GM19351 (cell line): ENCODE measurements at regions not wholly inside any gene's neighbourhood (a gene's known extent, or its start where the extent isn't known, plus 50 kb on each side); places are given as distances from the start of the nearest gene placed in this dataset.

Experiments
- ATAC-seq: cut with Tn5 transposase; IDR thresholded peaks from one replicate; pipeline ENCODE4 v1.9.1; 2021; ENCODE audit warnings: mild to moderate bottlenecking, moderate library complexity; ENCODE audit not compliant: unreplicated experiment

DNA sequence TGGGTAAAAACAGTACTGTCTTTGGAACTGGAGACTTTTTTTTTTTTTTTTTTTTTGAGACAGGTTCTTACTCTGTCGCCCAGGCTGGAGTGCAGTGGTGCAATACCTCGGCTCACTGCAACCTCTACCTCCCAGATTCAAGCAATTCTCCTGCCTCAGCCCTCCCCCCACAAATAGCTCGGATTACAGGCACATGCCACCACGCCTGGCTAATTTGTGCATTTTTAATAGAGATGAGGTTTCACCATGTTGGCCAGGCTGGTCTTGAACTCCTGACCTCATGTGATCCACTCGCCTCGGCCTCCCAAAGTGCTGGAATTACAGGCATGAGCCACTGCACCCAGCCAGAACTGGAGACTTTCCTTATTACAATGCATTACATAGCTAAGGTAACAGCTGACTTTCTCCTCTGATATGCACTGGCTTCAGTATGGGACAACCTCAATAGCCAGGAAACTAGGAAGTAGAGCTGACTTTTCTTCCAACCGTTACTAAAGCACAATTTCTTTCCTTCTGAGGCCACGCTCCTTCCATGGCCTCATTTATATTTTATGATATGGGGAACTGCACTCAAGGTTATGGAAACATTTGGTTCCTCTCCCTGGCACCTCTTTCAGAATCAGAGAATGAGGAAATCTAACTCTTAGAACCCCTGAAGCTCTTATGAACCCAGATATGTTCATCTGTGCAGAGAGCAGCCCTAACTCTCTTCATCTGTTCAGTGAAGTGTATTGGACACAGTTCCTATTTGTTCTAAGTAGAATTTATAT is 53.5 kb upstream of the FAM9B start:
- ATAC-seq, result no peak

DNA sequence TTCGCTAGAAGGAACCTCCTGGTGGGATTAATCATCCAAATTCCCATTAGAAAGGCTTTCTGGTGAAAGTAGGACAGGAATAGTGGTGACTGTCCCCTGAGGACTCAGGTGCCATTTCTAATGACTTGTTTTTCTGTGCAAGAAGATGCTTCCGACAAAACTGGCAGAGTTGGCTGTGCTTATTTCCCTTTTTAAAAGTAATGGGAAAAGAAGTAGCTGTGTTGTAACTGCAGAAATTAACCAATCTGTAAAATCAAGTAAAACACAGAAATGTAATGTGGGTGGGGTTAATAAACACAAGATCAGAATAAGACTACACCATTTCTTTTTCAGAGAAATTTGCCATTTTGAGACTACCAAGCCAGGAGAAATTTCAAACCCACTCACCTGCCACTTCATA is 55.0 kb upstream of the FAM9B start:
- ATAC-seq, result no peak

DNA sequence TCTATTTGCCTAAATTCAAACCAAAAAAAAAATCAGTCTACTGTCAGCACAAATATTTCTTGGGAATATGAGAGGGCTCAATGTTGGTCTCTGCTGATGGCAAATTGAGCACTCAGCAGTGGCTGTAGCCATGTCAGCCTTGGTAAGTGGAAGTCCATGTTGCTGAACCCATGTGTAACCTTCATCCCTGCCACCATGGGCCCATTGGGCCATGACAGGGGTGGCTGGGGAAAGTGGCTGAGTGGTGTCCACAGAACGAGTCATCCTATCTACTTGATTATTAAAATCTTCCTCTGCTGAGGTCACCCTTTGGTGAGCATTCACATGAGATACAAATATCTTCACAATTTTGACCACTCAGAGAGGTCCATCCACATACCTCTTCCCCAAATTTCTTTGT is 56.8 kb upstream of the FAM9B start:
- no peak for ATAC-seq

DNA sequence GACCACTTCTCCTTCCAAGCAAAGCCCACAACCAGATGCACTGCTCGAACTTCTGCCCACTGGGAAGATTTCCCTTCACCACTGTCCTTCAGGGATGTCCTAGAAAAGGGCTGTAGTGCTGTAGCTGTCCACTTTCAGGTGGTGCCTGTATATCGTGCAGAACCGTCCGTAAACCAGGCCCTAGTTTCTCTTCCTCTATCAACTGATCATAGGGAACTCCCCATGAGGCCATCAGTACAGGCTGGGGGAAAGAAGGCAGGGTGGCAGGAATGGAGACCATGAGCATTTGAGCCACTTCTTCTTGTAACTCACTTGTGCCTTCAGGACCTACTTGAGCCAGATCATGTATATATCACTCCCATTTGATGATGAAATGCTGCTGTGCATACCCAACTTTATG is 57.3 kb upstream of the FAM9B start:
- ATAC-seq, result no peak

- ATAC-seq, result no peak
Measured at GRCh38 chrX:9102956-9103355, 69.0 kb upstream of the FAM9B start.

DNA sequence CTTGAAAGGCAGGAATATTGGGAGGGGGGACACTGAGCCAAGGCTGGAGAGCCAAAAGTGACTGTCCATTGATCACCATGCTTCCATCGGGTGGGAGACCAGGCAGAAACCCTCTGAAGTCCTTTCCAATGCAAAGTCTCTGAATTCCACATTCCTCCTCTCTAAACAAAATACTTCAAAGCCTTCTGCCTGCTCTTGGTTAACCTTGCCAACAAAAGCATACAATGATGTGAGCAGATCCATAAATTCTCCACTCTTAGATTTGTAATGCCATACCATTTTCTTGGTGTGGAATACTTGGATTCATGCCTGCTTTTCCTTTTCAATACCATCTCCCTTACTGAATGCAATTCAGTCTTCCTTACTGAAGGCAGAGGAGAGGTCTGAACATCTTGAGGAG is 74.1 kb upstream of the FAM9B start:
- no peak for ATAC-seq

GRCh38 chrX:9110808-9111207 is 76.9 kb upstream of the FAM9B start:
- no peak for ATAC-seq

GRCh38 chrX:9114245-9114644 is 80.3 kb upstream of the FAM9B start:
- ATAC-seq, result no peak

GRCh38 chrX:9117851-9118250 is 83.9 kb upstream of the FAM9B start:
- no peak for ATAC-seq

- ATAC-seq, result no peak
Measured at GRCh38 chrX:9122519-9123245, 88.8 kb upstream of the FAM9B start.

GRCh38 chrX:9127986-9128385 is 94.1 kb upstream of the FAM9B start:
- ATAC-seq, result no peak

- ATAC-seq, result no peak
Measured at GRCh38 chrX:9130031-9130430, 96.1 kb upstream of the FAM9B start.

DNA sequence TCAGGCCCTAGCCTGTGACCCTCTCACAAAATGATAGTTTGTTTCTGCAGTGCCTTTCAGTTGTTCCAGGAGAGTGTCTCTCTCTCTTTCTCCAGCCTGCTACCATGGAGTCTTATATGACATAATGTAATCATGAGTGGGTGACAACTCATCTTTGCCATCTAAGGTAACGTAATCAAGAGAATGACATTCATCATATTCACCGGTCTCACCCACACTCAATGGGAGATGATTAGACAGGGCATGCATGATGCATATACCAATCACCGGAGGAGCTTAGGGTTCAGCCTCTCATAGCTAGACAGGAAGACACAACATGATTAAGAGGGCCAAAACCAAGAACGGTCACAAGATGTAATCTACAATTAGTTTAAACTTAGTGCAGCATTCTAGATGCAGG is 97.1 kb upstream of the FAM9B start:
- ATAC-seq, result no peak

- ATAC-seq, result no peak
Measured at GRCh38 chrX:9132036-9132638, 98.2 kb upstream of the FAM9B start.

GRCh38 chrX:9133426-9133825 is 99.5 kb upstream of the FAM9B start:
- no peak for ATAC-seq

GRCh38 chrX:9134366-9134765 is 100.4 kb upstream of the FAM9B start:
- ATAC-seq, result no peak

- ATAC-seq, result no peak
Measured at GRCh38 chrX:9135901-9136510, 102.1 kb upstream of the FAM9B start.

DNA sequence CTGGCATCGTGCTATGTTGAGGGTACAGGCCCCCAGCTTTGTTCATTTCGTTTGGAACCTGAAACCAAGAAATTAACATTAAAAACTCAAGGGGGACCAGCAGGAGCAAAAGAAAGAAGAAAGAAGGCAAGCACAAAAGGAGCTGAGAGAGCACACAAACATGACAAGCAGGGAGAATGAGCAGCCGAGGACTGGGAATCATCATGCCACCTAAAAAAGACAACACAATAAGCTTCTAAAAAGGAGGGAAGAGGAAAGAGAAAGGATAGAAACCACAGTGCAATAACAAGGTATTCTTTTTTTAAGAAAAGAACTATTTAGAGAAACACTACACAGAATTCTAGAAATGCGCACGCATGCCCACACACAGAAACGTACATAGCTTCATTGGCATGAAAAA is 103.2 kb upstream of the FAM9B start:
- ATAC-seq, result no peak

- no peak for ATAC-seq
Measured at GRCh38 chrX:9141496-9141895, 107.6 kb upstream of the FAM9B start.

DNA sequence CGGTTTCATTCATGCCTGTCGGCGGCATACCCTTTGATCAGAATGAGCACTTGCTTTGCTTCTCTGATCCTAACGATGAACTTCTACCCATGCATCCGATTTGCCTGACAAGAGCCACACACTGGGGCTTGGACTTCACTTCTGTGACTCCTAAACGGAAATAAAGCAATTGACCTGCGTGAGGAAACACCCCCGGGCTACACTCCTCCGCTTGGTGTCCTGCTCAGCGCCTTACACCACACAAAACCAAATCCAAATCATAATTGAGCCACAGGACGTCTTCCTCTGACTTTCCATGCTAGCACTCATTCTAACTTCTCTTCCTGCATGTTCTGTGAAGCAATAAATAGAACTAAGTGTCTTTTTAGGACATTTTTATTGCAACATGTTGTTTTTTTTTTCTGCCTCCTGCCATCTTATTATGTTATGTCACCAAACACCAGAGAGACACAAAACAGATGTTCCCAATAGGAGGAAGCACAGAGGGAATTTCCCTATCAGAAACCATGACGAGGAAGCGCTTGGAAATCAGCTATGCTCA is 110.8 kb upstream of the FAM9B start:
- ATAC-seq, result no peak

DNA sequence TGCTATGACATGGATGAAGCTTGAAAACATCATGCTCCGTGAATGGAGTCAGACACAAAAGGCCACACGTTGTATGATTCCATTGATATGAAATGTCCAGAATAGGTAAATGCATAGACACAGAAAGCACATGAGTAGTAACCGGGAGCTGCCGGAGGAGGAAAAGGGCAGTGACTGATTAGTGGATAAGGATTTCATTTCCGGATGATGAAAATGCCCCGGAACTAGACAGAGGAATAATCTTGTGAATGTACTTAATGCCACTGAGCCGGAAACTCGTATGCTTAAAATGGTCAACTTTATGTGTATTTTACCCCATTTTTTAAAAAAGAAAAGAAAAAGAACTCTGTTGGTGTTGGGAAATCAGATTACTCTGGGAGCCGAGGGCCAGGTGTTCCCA is 112.7 kb upstream of the FAM9B start:
- no peak for ATAC-seq
